Nephron (organoid): ENCODE measurements at regions not wholly inside any gene's neighbourhood (a gene's known extent, or its start where the extent isn't known, plus 50 kb on each side); places are given as distances from the start of the nearest gene placed in this dataset.

Experiments
- H3K27ac Mint-ChIP-seq, 3 experiments: 2 replicates each; pipeline ENCODE4 v1.8.0; 2020; ENCODE audit warnings: mixed read lengths in 3 of 3, mild to moderate bottlenecking in 2 of 3, moderate library complexity in 1 of 3
- H3K27me3 Mint-ChIP-seq: 2 replicates; pipeline ENCODE4 v1.8.0; 2021; ENCODE audit warnings: low read depth, mild to moderate bottlenecking, moderate library complexity, mixed read lengths
- H3K36me3 Mint-ChIP-seq: 2 replicates; pipeline ENCODE4 v1.8.0; 2020; ENCODE audit warnings: low read depth, mixed read lengths
- H3K4me1 Mint-ChIP-seq: 2 replicates; pipeline ENCODE4 v1.8.0; 2020; ENCODE audit warnings: mixed read lengths
- H3K4me3 Mint-ChIP-seq, 3 experiments: 2 replicates each; pipeline ENCODE4 v1.8.0; 2020; ENCODE audit warnings: mild to moderate bottlenecking in 3 of 3, mixed read lengths in 3 of 3, moderate library complexity in 2 of 3
- H3K9me3 Mint-ChIP-seq: 2 replicates; pipeline ENCODE4 v1.8.0; 2020; ENCODE audit warnings: mixed read lengths
- TF ChIP-seq, protein P1 (sequence below), 3 experiments: fragments of 200-600 bp; sonication (generic); IDR thresholded peaks; one replicate each; pipeline ENCODE4 v1.5.0; 2021; ENCODE audit warnings: antibody characterized with exemption in 3 of 3; ENCODE audit not compliant: unreplicated experiment in 3 of 3

DNA sequence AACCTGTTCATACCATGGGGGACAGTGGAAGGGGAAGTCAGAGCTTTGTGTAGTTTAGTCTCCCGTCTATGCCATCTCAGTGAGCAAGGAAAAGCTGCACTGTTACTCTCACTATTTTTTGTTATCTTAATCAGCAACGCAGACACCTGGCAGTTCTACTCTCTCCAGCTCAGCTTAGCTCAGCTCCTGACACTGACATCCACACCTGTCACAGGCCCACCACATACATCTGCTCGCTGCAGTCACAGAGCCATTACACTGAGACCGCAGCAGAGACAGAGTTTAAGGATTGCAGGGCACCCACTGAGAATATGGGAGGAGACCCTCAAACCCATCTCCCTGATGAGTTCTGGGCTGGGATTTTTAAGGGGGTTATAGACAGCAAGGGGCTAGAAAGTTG, 257.3 kb upstream of the AKR1E2 start:
- no peaks in the 10 kb centered on the region for H3K36me3 Mint-ChIP-seq
- H3K27ac Mint-ChIP-seq = peak overlapping the region in 1 of 3 experiments; percentile 61
- no peak overlapping the region for H3K4me3 Mint-ChIP-seq
- TF ChIP-seq, protein P1, sequence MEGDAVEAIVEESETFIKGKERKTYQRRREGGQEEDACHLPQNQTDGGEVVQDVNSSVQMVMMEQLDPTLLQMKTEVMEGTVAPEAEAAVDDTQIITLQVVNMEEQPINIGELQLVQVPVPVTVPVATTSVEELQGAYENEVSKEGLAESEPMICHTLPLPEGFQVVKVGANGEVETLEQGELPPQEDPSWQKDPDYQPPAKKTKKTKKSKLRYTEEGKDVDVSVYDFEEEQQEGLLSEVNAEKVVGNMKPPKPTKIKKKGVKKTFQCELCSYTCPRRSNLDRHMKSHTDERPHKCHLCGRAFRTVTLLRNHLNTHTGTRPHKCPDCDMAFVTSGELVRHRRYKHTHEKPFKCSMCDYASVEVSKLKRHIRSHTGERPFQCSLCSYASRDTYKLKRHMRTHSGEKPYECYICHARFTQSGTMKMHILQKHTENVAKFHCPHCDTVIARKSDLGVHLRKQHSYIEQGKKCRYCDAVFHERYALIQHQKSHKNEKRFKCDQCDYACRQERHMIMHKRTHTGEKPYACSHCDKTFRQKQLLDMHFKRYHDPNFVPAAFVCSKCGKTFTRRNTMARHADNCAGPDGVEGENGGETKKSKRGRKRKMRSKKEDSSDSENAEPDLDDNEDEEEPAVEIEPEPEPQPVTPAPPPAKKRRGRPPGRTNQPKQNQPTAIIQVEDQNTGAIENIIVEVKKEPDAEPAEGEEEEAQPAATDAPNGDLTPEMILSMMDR (IDR thresholded peaks at IDR 0.05; ENCODE audit: unreplicated experiment in 3 of 3) = no peak
- peaks cover 19% of the 10 kb centered on the region for H3K4me1 Mint-ChIP-seq
- H3K9me3 Mint-ChIP-seq = peaks cover 4% of the 10 kb centered on the region
- H3K27me3 Mint-ChIP-seq = no peaks in the 10 kb centered on the region

DNA sequence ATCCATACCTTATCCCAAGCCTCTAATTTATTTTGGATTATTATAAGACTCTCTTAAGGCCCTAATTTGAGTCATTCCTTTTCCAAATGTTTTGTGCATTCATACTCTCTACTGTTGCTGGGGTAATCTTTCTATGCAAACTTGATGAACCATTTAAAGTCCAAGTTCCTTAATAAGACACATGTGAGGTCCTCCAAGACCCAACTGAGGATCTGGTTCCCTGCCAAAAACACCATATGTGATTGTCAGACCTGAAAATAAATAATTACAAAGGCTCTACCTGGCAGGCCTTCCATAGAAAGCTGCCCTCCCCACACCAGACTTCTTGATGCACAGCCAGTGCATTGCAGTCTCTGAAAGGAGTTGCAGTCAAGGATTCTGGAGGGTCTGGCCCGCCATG, 257.9 kb upstream of the AKR1E2 start:
- Mint-ChIP-seq H3K9me3 (peaks cover 4% of the 10 kb centered on the region), H3K4me1 (peaks cover 19% of the 10 kb centered on the region), H3K27me3 (no peaks in the 10 kb centered on the region), H3K4me3 (no peak overlapping the region), H3K36me3 (no peaks in the 10 kb centered on the region), H3K27ac (no peak overlapping the region)
- TF ChIP-seq, protein P1 (IDR thresholded peaks at IDR 0.05; ENCODE audit: unreplicated experiment in 3 of 3) = no peak

DNA sequence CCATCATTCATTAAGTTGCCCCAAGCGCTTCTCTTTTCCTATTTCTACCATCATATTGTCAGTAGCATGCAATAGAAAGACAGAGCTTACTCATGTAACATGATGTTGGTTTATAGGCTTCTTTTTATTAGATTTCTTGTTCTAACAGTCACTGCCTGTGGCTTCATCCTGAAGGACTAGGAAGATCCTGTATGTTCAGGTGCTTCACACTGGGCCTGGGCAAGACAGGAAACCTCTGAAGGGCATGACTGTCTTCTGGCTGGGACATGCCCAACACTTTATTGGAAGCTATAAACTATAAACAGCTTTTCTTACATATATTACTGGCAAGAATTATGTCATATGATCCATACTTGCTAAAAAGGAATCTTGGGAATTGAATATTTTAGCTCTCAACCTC, 258.4 kb upstream of the AKR1E2 start:
- Mint-ChIP-seq H3K4me3 (no peak overlapping the region), H3K4me1 (peaks cover 19% of the 10 kb centered on the region), H3K27me3 (no peaks in the 10 kb centered on the region), H3K36me3 (no peaks in the 10 kb centered on the region), H3K9me3 (peaks cover 4% of the 10 kb centered on the region), H3K27ac (no peak overlapping the region)
- TF ChIP-seq, protein P1 (IDR thresholded peaks at IDR 0.05; ENCODE audit: unreplicated experiment in 3 of 3) = no peak

DNA sequence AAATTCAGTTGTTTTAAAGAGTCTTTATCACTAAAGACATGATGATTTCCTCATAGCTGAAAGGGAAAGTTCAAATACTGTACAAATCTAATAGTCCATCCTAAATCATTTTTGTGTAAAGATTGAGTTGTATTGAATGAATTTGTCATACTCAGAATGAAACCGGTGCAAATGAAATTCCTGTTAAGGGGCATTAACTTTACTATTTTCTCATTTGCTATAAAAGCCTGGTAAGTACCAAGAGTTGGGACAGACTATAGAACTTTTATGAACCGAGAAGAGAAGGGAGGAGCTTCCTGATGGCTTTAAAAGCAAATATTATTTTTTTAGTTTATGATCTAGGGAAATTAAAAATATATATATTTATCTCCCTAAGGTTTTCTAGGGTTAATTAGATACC, 260.0 kb upstream of the AKR1E2 start:
- no peaks in the 10 kb centered on the region for H3K36me3 Mint-ChIP-seq
- peaks cover 7% of the 10 kb centered on the region for H3K9me3 Mint-ChIP-seq
- TF ChIP-seq, protein P1 (IDR thresholded peaks at IDR 0.05; ENCODE audit: unreplicated experiment in 3 of 3) = no peak
- no peaks in the 10 kb centered on the region for H3K27me3 Mint-ChIP-seq
- H3K4me3 Mint-ChIP-seq = no peak overlapping the region
- no peak overlapping the region for H3K27ac Mint-ChIP-seq
- peaks cover 30% of the 10 kb centered on the region for H3K4me1 Mint-ChIP-seq

DNA sequence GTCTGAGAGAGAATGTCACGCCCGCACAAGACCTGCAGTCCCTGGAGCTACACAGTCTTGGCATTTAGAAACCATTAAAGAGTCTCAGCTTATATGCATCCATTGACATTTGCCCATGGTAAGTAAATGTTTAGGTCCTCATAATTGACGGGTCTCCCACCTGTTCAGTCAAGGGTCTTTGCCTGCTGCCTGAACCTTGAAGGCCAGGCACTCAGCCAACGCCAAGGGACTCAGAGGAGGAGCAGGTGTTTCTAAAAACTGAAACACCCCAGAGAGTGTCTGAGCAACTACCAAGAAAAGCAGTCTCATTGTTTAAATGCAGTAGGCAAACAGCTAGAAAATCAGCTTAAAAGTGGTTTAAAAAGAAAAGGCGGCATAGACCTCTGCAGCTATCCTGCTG, 264.7 kb upstream of the AKR1E2 start:
- TF ChIP-seq, protein P1 (IDR thresholded peaks at IDR 0.05; ENCODE audit: unreplicated experiment in 3 of 3) = no peak
- peaks cover 11% of the 10 kb centered on the region for H3K9me3 Mint-ChIP-seq
- H3K27me3 Mint-ChIP-seq = no peaks in the 10 kb centered on the region
- no peak overlapping the region for H3K27ac Mint-ChIP-seq
- no peaks in the 10 kb centered on the region for H3K36me3 Mint-ChIP-seq
- H3K4me1 Mint-ChIP-seq = peaks cover 20% of the 10 kb centered on the region
- H3K4me3 Mint-ChIP-seq = no peak overlapping the region

DNA sequence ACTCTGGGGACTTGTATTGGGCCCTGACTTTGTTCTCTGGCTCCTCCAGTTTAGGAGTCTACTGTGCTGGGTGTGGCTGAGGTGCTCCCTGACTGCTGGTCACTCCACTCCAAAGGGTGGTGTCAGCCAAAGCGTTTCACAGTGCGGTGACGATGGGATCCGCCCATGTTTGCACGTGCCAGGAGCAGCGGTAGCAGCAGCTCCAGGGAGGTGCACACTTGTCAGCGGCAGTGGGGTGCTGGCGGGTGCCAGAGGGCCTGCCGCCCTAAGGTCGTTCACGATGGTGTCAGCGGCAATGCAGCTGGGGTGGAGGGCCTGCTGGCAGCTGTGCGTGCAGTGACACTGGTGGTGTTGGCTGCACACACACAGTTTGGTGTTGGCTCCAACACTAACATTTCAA, 268.5 kb upstream of the AKR1E2 start:
- peaks cover 13% of the 10 kb centered on the region for H3K4me1 Mint-ChIP-seq
- H3K27ac Mint-ChIP-seq = no peak overlapping the region
- H3K9me3 Mint-ChIP-seq = peaks cover 11% of the 10 kb centered on the region
- H3K4me3 Mint-ChIP-seq = no peak overlapping the region
- TF ChIP-seq, protein P1 (IDR thresholded peaks at IDR 0.05; ENCODE audit: unreplicated experiment in 3 of 3) = no peak
- no peaks in the 10 kb centered on the region for H3K27me3 Mint-ChIP-seq
- no peaks in the 10 kb centered on the region for H3K36me3 Mint-ChIP-seq
